Chondrocyte (in vitro differentiated cells): ENCODE measurements at regions not wholly inside any gene's neighbourhood (a gene's known extent, or its start where the extent isn't known, plus 50 kb on each side); places are given as distances from the start of the nearest gene placed in this dataset.

ENCODE experiments used
- DNase-seq: peaks from one replicate; pipeline ENCODE4 v3.0.0; 2021; ENCODE audit warnings: mixed read lengths, low spot score
- H3K27ac Mint-ChIP-seq: one replicate; pipeline ENCODE4 v1.8.0; 2021; ENCODE audit warnings: mild to moderate bottlenecking, moderate library complexity, mixed read lengths; ENCODE audit not compliant: unreplicated experiment
- H3K27me3 Mint-ChIP-seq: 2 replicates; pipeline ENCODE4 v1.8.0; 2021; ENCODE audit warnings: low read depth, mixed read lengths
- H3K36me3 Mint-ChIP-seq: 2 replicates; pipeline ENCODE4 v1.8.0; 2021; ENCODE audit warnings: low read depth, mixed read lengths
- H3K4me1 Mint-ChIP-seq: 2 replicates; pipeline ENCODE4 v1.8.0; 2021; ENCODE audit warnings: low read depth, mild to moderate bottlenecking, mixed read lengths
- H3K4me3 Mint-ChIP-seq: one replicate; pipeline ENCODE4 v1.8.0; 2021; ENCODE audit warnings: mild to moderate bottlenecking, moderate library complexity, mixed read lengths; ENCODE audit not compliant: unreplicated experiment
- H3K9me3 Mint-ChIP-seq: 2 replicates; pipeline ENCODE4 v1.8.0; 2021; ENCODE audit warnings: low read depth, mixed read lengths
- TF ChIP-seq, protein P1 (sequence below): fragments of 200-600 bp; sonication (generic); IDR thresholded peaks from 2 replicates; pipeline ENCODE4 v1.5.0; 2021; ENCODE audit warnings: antibody characterized with exemption, mild to moderate bottlenecking, moderate library complexity

DNA sequence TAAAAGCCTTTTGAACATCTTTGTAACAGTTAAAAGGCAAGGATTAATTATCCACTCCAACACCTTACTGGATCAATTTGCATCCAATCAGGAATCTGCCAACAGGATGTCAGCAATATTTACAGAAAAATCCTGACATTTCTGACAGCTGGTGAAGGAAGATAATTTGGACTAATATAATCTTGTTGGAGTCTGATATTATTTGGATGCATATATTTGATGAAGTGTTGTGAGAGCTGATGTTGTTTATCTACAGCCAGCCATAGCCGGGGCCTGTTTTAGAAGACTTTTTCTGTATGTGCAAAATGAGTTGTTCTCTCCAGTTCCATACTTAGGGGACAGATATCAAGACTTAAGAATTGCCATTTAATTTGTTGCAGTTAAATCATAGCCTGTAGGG, 91.1 kb downstream of the GPR37 start:
- no peak overlapping the region for H3K27ac Mint-ChIP-seq
- no peak for DNase-seq
- H3K4me1 Mint-ChIP-seq, result peaks cover 11% of the 10 kb centered on the region
- TF ChIP-seq, protein P1, sequence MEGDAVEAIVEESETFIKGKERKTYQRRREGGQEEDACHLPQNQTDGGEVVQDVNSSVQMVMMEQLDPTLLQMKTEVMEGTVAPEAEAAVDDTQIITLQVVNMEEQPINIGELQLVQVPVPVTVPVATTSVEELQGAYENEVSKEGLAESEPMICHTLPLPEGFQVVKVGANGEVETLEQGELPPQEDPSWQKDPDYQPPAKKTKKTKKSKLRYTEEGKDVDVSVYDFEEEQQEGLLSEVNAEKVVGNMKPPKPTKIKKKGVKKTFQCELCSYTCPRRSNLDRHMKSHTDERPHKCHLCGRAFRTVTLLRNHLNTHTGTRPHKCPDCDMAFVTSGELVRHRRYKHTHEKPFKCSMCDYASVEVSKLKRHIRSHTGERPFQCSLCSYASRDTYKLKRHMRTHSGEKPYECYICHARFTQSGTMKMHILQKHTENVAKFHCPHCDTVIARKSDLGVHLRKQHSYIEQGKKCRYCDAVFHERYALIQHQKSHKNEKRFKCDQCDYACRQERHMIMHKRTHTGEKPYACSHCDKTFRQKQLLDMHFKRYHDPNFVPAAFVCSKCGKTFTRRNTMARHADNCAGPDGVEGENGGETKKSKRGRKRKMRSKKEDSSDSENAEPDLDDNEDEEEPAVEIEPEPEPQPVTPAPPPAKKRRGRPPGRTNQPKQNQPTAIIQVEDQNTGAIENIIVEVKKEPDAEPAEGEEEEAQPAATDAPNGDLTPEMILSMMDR, result no peak
- no peaks in the 10 kb centered on the region for H3K27me3 Mint-ChIP-seq
- H3K9me3 Mint-ChIP-seq, result no peaks in the 10 kb centered on the region
- H3K4me3 Mint-ChIP-seq, result no peak overlapping the region
- no peaks in the 10 kb centered on the region for H3K36me3 Mint-ChIP-seq

DNA sequence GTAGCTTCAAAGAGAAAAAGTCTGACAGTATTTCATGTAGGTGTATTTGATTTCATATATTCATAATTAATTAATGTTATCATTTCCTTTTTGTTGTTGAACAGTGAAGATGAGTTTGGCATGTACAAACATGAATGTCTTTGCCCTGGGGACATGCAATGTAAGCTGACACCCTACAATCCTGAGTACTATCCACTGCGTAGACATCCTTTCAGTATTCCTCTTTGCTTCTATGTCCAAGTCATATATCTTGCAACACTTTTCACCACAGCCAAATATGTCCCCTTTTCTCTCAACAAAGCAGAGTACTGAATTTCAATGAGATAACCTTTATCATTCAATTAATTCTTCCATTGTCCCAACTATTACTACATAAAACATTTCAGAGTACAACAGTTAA, 93.6 kb downstream of the GPR37 start:
- Mint-ChIP-seq H3K36me3 (no peaks in the 10 kb centered on the region), H3K4me3 (no peak overlapping the region), H3K27me3 (no peaks in the 10 kb centered on the region), H3K4me1 (peaks cover 11% of the 10 kb centered on the region), H3K27ac (no peak overlapping the region), H3K9me3 (no peaks in the 10 kb centered on the region)
- DNase-seq, result no peak
- TF ChIP-seq, protein P1, result no peak

DNA sequence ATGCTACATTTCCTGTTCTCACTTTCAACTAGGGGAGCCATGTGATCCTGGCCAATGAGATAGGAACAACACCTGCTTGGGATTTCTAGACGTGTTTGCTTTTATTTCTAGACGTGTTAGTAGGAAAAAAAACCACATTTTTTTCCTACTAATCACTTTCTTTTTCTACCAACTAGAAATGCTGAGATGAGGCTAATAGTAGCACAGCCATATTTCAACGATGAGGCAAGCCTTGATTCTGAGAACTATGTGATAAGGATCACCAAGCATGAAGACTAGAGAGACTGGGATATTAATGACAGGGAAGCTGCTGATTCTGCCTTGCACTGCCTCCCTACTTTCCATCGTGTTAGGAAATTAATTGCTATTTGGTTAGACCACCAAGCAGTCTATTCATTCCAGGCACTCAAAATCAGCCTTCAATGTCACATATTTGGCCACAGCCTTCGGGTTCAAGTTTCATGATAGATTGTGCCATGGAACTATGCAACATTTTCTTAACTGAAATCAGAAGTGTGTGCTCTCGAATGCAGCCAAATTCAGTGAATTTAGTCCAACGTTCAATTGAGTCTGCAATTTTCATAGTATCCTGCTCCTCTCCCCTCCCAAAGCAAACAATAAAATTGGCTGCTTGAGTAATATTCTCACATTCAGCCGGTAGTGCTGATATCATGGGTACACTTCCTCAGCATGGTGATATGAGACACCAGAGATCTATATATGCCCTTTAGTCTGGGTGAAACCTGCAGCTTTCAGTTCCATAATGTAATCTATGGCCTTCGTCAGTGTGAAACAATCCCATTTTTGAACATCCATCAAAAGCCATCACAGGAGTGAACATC, 98.1 kb downstream of the GPR37 start:
- no peak for DNase-seq
- Mint-ChIP-seq H3K27ac (no peak overlapping the region), H3K36me3 (no peaks in the 10 kb centered on the region), H3K4me3 (no peak overlapping the region), H3K9me3 (no peaks in the 10 kb centered on the region), H3K27me3 (peaks cover 2% of the 10 kb centered on the region), H3K4me1 (peaks cover 11% of the 10 kb centered on the region)
- TF ChIP-seq, protein P1, result no peak

DNA sequence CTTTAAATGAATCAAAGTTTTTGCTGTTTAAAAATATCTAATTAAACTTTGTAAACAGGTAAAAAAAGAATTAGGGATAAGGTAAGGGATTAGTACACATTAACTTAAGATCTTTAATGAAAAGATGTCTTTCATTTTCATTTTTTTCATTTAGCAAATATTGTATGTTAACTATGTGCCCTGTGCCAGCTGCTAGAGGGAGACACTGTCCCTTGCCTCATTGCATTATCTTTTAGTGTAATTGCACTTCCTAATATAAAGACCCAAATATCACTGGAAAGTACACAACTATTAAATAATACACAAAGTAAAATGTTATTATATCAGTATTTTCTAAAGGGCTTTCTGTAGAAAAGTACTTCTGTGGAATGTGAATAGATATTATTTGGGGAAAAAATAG, 102.7 kb downstream of the GPR37 start:
- Mint-ChIP-seq H3K4me3 (no peak overlapping the region), H3K27ac (no peak overlapping the region), H3K36me3 (no peaks in the 10 kb centered on the region), H3K27me3 (peaks cover 2% of the 10 kb centered on the region), H3K4me1 (no peaks in the 10 kb centered on the region), H3K9me3 (no peaks in the 10 kb centered on the region)
- TF ChIP-seq, protein P1, result peak; percentile 47
- DNase-seq, result no peak

DNA sequence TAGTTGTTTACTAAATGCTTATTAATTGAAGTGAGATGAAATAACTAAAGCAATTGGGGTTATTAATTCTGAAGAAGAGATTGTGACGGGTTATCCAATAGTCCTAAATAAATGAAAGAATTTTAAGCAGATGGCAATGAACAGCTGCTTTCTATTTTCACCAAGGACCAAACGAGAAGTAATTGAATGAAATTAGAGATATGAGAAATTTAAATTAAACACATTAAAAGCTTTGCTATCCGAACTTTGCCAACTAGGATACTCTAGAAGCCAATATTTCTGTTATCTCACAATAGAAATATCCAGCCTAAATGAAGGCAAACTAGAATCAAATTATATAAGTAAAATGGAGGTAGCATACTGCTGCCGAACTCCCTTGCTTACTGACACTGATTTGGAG, 103.2 kb downstream of the GPR37 start:
- Mint-ChIP-seq H3K27ac (no peak overlapping the region), H3K4me1 (no peaks in the 10 kb centered on the region), H3K9me3 (no peaks in the 10 kb centered on the region), H3K27me3 (peaks cover 2% of the 10 kb centered on the region), H3K36me3 (no peaks in the 10 kb centered on the region), H3K4me3 (no peak overlapping the region)
- TF ChIP-seq, protein P1, result no peak
- DNase-seq, result no peak
